ENCODE measurements at regions not wholly inside any gene's neighbourhood (a gene's known extent, or its start where the extent isn't known, plus 50 kb on each side); places are given as distances from the start of the nearest gene placed in this dataset.

DNA sequence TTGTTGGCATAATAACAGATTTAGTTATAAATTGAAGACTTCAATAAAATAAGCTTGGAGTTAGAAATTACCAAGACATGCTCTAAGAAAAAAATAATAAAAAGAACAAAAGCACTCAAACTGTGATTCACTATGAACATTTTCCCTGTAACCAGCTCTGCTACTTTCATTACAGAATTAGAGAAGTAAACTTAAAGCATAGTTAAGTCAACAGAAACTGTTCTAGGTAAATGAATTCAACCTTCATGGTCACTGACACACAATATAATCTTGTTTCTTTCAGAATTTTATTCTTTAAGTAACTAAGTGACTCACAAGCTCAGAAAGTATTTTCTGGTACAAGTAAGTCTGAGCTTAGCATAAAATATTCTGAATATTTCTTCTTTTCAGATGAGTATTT lies 136.3 kb downstream of the KLF5 start:
- H3K4me3 ChIP-seq (ENCODE audit: low read depth, low read length), result no peak overlapping the region
- no peaks in the 10 kb centered on the region for H3K27me3 ChIP-seq (ENCODE audit: control insufficient read depth, insufficient read depth, low read length)
- no peaks in the 10 kb centered on the region for H3K36me3 ChIP-seq (ENCODE audit: control insufficient read depth, insufficient read depth, low read length)
- CTCF ChIA-PET, result interaction anchor here (0.8 kb wide), 1 partner anchor 91 kb away, joined by 3 read pairs; no protein-coding TSS in a partner anchor
- no peak for TF ChIP-seq CTCF (IDR thresholded peaks at IDR 0.05; ENCODE audit: insufficient read depth, low read depth, low read length)
- no peak for DNase-seq (ENCODE audit: low read depth)
- POLR2A ChIA-PET, result no interaction called here

DNA sequence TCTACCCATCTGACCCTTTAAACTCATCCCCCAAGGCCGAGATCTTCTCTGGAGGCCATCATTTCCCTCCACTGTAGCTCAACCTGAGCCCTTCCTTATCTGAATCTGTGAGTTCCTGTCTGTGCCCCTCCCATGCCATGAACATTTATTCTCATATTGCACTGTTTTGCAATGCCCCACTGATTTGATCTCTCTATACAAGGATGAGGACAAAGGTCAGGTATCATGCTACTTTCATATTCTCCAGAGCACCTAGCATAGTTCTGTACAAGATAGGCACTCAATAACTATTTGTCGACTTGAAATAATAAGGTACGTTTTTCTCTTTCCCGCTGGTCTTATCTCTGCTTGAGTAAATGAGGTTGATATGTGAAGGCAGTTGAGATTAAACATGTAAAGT lies 135.5 kb downstream of the KLF5 start:
- TF ChIP-seq CTCF (IDR thresholded peaks at IDR 0.05; ENCODE audit: insufficient read depth, low read depth, low read length), result no peak
- Histone ChIP-seq H3K4me3 (ENCODE audit: low read depth, low read length) (no peak overlapping the region), H3K27me3 (ENCODE audit: control insufficient read depth, insufficient read depth, low read length) (no peaks in the 10 kb centered on the region), H3K36me3 (ENCODE audit: control insufficient read depth, insufficient read depth, low read length) (no peaks in the 10 kb centered on the region)
- DNase-seq (ENCODE audit: low read depth), result no peak
- ChIA-PET POLR2A (no interaction called here), CTCF (no interaction called here)

GRCh38 chr13:73193554-73193953 lies 134.7 kb downstream of the KLF5 start:
- H3K4me3 ChIP-seq (ENCODE audit: low read depth, low read length), result no peak overlapping the region
- DNase-seq (ENCODE audit: low read depth), result no peak
- H3K27me3 ChIP-seq (ENCODE audit: control insufficient read depth, insufficient read depth, low read length), result no peaks in the 10 kb centered on the region
- H3K36me3 ChIP-seq (ENCODE audit: control insufficient read depth, insufficient read depth, low read length), result no peaks in the 10 kb centered on the region
- ChIA-PET CTCF (no interaction called here), POLR2A (no interaction called here)
- no peak for TF ChIP-seq CTCF (IDR thresholded peaks at IDR 0.05; ENCODE audit: insufficient read depth, low read depth, low read length)

DNA sequence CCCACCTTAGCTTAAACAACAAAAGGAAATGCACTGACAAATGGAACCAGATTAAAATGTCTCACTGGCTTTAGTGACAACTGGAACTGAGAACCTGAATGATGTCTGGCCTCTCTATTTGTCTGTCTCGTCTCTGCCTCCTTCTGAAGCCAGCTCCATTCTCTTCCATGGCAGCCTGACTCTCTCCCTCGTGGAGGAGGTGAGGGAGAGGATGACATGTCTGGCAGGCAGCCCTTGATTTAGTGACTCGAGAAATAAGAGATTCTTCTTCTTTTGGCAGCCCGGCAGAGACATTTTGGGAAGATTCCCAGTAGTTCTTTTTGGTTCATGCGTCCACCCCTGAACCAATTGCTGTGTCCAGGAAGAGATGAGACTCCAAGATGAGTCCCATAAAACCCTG lies 131.7 kb downstream of the KLF5 start:
- CTCF ChIA-PET, result no interaction called here
- DNase-seq (ENCODE audit: low read depth), result no peak
- no peak overlapping the region for H3K4me3 ChIP-seq (ENCODE audit: low read depth, low read length)

DNA sequence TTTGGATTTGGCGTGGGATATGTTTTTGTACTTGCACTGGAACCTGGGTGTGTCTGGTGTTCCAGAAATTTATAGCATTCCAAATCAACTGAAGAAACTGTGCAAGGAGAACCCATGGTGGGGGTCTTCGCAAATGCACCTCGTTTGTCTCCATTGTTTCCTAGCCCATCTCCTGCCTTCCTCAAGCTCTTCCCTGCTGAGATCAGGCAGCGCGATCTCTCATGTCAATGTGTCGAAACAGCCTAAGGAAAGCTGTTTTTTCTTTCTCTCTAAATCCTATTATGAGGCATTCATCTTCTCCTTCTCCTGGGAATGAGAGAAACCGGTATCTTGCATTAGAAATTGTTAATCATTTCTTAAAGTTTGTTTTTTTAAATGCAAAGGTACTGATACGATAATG lies 131.0 kb downstream of the KLF5 start:
- Histone ChIP-seq H3K36me3 (ENCODE audit: control insufficient read depth, insufficient read depth, low read length) (no peaks in the 10 kb centered on the region), H3K4me3 (ENCODE audit: low read depth, low read length) (no peak overlapping the region), H3K27me3 (ENCODE audit: control insufficient read depth, insufficient read depth, low read length) (no peaks in the 10 kb centered on the region)
- POLR2A ChIA-PET, result interaction anchor here (0.5 kb wide), 1 partner anchor 9 kb away, joined by 4 read pairs; no protein-coding TSS in a partner anchor
- DNase-seq (ENCODE audit: low read depth), result no peak
- CTCF ChIA-PET, result interaction anchor here (0.6 kb wide), 1 partner anchor 114 kb away, joined by 3 read pairs; no protein-coding TSS in a partner anchor
- TF ChIP-seq CTCF (IDR thresholded peaks at IDR 0.05; ENCODE audit: insufficient read depth, low read depth, low read length), result no peak

More for the DNA sequence above, 131.7 kb downstream of the KLF5 start:
- POLR2A ChIA-PET, result no interaction called here
- H3K27me3 ChIP-seq (ENCODE audit: control insufficient read depth, insufficient read depth, low read length), result no peaks in the 10 kb centered on the region
- no peak for TF ChIP-seq CTCF (IDR thresholded peaks at IDR 0.05; ENCODE audit: insufficient read depth, low read depth, low read length)
- H3K36me3 ChIP-seq (ENCODE audit: control insufficient read depth, insufficient read depth, low read length), result no peaks in the 10 kb centered on the region
